ENCODE measurements at regions not wholly inside any gene's neighbourhood (a gene's known extent, or its start where the extent isn't known, plus 50 kb on each side); places are given as distances from the start of the nearest gene placed in this dataset.

DNA sequence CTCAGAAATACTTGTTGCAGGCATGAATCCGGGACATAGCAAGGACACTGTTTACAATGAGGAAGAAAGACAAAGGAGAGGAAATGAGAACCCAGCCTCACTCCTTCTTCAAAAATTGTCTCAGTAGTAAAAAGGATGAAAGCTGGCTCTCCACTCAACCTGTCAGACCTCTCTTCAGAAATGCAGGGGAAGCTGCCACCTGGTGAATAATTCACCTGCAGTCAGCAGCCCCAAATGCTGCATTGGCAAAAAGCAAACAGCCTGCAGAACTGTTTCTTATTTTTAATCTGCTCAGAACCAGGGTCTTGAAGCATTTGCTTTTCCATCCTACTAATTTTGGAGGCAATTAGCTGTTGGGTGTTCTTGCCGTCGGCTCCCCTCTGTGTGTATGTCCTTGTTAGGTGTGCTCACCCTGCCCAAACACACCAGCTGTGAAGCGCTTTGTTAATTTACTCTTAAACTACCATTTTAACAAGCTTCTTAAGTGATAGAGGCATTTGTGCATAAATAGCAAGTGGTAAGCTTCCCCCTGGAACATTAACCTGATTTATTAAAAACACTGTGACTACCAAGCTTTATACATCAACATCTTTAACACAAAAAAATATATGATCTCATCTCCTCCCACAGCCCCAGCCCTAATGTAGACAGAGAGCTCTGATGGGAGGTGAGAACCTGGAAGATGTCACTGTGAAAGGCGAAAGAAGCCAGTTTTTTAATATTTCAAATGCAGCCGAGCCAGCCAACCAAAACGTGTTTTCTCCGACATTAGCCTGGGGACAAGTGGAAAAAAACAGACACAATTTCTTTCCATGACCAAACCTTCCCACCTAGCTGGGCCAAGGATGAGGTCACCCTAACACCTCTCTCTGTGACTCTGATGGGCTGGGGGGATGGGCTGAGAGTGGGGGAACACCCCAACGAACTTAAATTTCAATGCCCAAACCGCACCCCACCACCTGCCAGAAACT is 451.0 kb upstream of the SULF2 start:
- Histone ChIP-seq H3K36me3 (no peaks in the 10 kb centered on the region), H3K27ac (no peak overlapping the region), H3K27me3 (ENCODE audit: insufficient read depth, low read depth, severe bottlenecking) (no peaks in the 10 kb centered on the region), H3K9me3 (ENCODE audit: severe bottlenecking) (peaks cover 4% of the 10 kb centered on the region), H3K4me3 (ENCODE audit: low read depth, low read length) (no peak overlapping the region)
- TF ChIP-seq, protein P1, sequence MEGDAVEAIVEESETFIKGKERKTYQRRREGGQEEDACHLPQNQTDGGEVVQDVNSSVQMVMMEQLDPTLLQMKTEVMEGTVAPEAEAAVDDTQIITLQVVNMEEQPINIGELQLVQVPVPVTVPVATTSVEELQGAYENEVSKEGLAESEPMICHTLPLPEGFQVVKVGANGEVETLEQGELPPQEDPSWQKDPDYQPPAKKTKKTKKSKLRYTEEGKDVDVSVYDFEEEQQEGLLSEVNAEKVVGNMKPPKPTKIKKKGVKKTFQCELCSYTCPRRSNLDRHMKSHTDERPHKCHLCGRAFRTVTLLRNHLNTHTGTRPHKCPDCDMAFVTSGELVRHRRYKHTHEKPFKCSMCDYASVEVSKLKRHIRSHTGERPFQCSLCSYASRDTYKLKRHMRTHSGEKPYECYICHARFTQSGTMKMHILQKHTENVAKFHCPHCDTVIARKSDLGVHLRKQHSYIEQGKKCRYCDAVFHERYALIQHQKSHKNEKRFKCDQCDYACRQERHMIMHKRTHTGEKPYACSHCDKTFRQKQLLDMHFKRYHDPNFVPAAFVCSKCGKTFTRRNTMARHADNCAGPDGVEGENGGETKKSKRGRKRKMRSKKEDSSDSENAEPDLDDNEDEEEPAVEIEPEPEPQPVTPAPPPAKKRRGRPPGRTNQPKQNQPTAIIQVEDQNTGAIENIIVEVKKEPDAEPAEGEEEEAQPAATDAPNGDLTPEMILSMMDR (IDR thresholded peaks at IDR 0.05; ENCODE audit: low read depth, low read length): no peak
- no peak for DNase-seq

DNA sequence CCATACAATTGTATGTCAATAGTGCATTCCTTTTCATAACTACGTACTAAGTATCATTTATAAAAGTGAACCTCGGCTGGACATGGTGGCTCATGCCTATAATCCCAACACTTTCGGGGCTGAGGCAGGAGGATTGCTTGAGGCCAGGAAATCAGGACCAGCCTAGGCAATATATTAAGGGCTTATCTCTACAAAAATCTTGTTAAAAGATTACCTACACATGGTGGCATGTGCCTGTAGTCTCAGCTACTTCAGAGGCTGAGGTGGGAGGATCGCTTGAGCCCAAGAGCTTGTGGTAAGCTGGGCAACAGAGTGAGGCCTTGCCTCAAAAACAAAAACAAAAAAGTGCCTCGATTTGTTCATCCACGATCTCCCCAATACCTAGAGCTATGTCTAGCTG is 449.7 kb upstream of the SULF2 start:
- Histone ChIP-seq H3K4me3 (ENCODE audit: low read depth, low read length) (no peak overlapping the region), H3K27me3 (ENCODE audit: insufficient read depth, low read depth, severe bottlenecking) (no peaks in the 10 kb centered on the region), H3K27ac (no peak overlapping the region), H3K9me3 (ENCODE audit: severe bottlenecking) (peaks cover 5% of the 10 kb centered on the region), H3K36me3 (no peaks in the 10 kb centered on the region)
- TF ChIP-seq, protein P1 (IDR thresholded peaks at IDR 0.05; ENCODE audit: low read depth, low read length): no peak
- DNase-seq: peak; percentile 70

DNA sequence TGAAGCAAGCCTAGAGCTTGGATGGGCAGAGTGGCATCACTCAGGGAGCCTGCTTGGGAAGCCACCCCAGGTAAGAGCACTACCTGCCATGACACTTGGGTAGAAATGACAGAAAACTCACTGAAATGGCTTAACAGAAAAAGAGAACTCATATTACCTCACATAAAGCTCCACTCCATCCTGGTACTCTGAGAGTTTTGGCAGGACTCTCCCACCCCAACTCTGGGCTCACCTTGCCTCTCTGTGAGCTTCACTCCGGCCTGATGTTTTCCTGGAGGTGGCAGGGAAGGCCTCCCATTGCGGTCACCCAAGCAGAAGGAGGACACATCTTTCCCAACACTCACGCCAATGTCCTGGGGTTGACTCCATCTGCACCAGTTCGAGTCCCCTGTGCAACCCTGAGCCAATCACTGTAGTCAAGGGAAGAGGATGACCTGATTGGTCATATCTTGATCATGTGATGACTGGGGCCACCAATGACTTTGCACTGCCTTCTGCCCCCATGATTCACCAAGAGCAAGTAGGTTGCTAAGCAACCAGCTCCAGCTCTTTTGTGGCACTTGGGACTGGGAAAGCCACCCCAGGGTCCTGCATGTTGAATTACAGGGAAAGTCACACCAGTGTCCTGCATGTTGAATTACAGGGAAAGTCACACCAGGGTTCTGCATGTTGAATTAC is 446.1 kb upstream of the SULF2 start:
- H3K9me3 ChIP-seq (ENCODE audit: severe bottlenecking): peaks cover 5% of the 10 kb centered on the region
- no peak overlapping the region for H3K4me3 ChIP-seq (ENCODE audit: low read depth, low read length)

DNA sequence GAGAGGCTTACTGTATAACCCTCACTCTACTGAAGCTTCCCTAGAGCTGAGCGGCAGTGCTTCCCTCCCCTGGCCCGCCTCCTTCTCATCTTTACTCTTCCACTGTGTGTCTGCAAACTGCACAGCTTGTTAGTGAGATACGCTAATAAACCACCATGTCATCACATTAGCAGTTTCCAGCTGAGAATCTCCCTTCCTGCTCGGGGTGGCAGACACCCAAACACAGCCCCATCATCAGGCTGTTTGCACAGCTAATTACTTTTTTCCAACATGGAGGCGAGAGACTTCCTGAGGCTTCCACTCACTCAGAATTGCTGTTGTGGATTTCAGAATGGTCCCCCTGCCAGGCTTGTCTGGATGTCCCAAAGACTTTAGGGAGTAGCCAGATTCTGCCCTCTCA is 444.9 kb upstream of the SULF2 start:
- Histone ChIP-seq H3K9me3 (ENCODE audit: severe bottlenecking) (peaks cover 5% of the 10 kb centered on the region), H3K27ac (no peak overlapping the region), H3K4me3 (ENCODE audit: low read depth, low read length) (no peak overlapping the region), H3K27me3 (ENCODE audit: insufficient read depth, low read depth, severe bottlenecking) (no peaks in the 10 kb centered on the region), H3K36me3 (no peaks in the 10 kb centered on the region)
- no peak for DNase-seq
- TF ChIP-seq, protein P1 (IDR thresholded peaks at IDR 0.05; ENCODE audit: low read depth, low read length): no peak

More for the DNA sequence above, 446.1 kb upstream of the SULF2 start:
- Histone ChIP-seq H3K27me3 (ENCODE audit: insufficient read depth, low read depth, severe bottlenecking) (no peaks in the 10 kb centered on the region), H3K36me3 (no peaks in the 10 kb centered on the region), H3K27ac (no peak overlapping the region)
- TF ChIP-seq, protein P1 (IDR thresholded peaks at IDR 0.05; ENCODE audit: low read depth, low read length): no peak
- no peak for DNase-seq

DNA sequence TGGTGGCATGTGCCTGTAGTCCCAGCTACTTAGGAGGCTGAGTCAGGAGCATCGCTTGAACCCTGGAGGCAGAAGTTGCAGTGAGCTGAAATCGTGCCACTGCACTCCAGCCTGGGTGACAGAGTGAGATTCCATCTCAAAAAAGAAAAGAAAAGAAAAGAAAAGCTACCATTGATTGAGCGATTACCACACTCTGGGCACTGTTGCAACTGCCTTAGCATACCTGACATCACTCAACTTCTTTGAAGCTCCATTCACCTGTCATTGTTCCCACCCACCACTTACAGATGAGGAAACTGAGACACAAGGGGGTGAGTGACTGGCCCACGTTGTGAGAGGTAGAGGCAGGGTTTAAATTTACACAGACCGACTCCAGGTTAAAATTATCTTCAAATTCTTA is 442.1 kb upstream of the SULF2 start:
- DNase-seq: no peak
- Histone ChIP-seq H3K9me3 (ENCODE audit: severe bottlenecking) (peaks cover 8% of the 10 kb centered on the region), H3K36me3 (no peaks in the 10 kb centered on the region), H3K27ac (no peak overlapping the region), H3K27me3 (ENCODE audit: insufficient read depth, low read depth, severe bottlenecking) (no peaks in the 10 kb centered on the region), H3K4me3 (ENCODE audit: low read depth, low read length) (no peak overlapping the region)
- TF ChIP-seq, protein P1 (IDR thresholded peaks at IDR 0.05; ENCODE audit: low read depth, low read length): no peak

Data from WERI-Rb-1 (cell line).